Prostate gland (tissue), 2 donors: ENCODE measurements at regions not wholly inside any gene's neighbourhood (a gene's known extent, or its start where the extent isn't known, plus 50 kb on each side); places are given as distances from the start of the nearest gene placed in this dataset.

Experiments used
- POLR2A ChIP-seq: fragments of 450-650 bp; IDR thresholded peaks from one replicate; pipeline ENCODE4 v1.6.1; 2016; ENCODE audit warnings: antibody characterized with exemption, mild to moderate bottlenecking
- POLR2AphosphoS5 ChIP-seq: sonication (generic); formaldehyde crosslinking; IDR thresholded peaks from one replicate; pipeline ENCODE4 v1.6.1; 2017; ENCODE audit warnings: antibody characterized with exemption
- TF ChIP-seq, protein P1 (sequence below), 4 experiments: fragments of 200-600 bp in 2 of 4; fragments of 450-650 bp in 2 of 4; sonication (generic) in 2 of 4; IDR thresholded peaks; 1 replicate in 3 of 4; 2 replicates in 1 of 4; pipeline ENCODE4 v1.5.1; 2016 to 2019; ENCODE audit warnings: antibody characterized with exemption in 4 of 4, mild to moderate bottlenecking in 2 of 4, moderate library complexity in 2 of 4

DNA sequence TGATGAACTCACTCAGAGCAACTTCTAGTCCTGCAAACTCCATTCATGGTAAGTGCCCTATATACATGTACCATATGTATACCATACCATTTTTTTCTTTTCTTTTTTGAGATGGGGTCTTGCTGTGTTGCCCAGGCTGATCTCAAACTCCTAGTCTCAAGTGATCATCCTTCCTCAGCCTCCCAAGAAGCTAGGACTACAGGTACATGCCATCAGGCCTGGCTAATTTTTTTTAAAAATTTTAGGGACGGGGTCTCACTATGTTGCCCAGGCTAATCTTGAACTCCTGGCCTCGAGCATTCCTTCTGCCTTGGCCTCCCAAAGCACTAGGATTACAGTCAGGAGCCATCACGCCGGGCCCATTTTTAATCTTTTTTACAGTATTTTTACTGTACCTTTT is 67.3 kb upstream of the MFGE8 start:
- TF ChIP-seq POLR2A (no peak), POLR2AphosphoS5 (no peak)
- TF ChIP-seq, protein P1, sequence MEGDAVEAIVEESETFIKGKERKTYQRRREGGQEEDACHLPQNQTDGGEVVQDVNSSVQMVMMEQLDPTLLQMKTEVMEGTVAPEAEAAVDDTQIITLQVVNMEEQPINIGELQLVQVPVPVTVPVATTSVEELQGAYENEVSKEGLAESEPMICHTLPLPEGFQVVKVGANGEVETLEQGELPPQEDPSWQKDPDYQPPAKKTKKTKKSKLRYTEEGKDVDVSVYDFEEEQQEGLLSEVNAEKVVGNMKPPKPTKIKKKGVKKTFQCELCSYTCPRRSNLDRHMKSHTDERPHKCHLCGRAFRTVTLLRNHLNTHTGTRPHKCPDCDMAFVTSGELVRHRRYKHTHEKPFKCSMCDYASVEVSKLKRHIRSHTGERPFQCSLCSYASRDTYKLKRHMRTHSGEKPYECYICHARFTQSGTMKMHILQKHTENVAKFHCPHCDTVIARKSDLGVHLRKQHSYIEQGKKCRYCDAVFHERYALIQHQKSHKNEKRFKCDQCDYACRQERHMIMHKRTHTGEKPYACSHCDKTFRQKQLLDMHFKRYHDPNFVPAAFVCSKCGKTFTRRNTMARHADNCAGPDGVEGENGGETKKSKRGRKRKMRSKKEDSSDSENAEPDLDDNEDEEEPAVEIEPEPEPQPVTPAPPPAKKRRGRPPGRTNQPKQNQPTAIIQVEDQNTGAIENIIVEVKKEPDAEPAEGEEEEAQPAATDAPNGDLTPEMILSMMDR (IDR thresholded peaks at IDR 0.05) = no peak
